ENCODE measurements at regions not wholly inside any gene's neighbourhood (a gene's known extent, or its start where the extent isn't known, plus 50 kb on each side); places are given as distances from the start of the nearest gene placed in this dataset.
"Not testable (repeated sequence)": the region's sequence is repeated elsewhere in the genome, so short reads cannot be mapped to it uniquely, and the experiment has no call there.

DNA sequence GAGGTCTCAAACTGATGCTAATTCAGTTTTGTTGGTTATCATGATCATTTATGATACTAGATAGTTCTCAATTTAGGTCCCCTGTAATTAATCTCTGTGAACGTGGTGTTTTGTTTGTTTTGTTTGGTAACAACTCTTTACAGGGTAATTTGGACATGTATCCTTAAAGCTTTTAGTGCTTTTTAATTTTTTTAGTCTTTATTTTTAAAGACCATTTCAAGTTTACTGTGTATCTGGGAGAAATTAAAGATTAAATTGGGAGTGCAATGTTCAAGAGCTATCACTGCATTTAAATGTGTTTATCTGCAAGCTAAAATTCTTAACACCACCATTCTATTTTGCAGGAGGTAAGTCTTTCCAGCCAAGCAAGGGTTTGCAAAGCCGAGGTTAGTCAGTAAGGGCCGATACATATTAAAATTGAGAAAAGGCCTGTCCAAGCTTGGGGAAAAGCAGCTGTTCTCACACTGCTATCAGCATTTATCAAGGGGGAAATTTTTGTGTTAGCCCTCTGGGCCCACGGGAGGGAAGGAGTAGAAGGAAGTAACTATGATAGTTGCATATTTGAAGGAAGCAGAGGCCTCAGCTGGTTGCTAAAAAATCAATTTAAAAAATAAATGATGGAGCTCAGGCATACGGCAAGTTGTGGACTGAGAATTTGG is 59.3 kb upstream of the ZNF217 start:
- no peak for DNase-seq (ENCODE audit: low read depth)

GRCh38 chr20:53652090-53652858 is 58.6 kb upstream of the ZNF217 start:
- DNase-seq (ENCODE audit: low read depth): peak; percentile 48

DNA sequence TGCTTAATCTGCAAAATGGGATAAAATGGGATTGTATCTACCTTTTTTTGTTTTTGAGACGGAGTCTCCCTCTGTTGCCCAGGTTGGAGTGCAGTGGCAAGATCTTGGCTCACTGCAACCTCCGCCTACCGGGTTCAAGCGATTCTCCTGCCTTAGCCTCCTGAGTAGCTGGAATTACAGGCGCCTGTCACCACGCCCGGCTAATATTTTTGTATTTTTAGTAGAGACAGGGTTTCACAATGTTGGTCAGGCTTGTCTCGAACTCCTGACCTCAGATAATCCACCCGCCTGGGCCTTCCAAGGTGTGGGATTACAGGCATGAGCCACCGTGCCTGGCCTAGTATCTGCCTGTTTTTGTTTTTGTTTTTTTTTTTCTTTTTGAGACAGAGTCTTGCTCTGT is 55.9 kb upstream of the ZNF217 start:
- not testable (repeated sequence) for DNase-seq (ENCODE audit: low read depth)

- DNase-seq (ENCODE audit: low read depth): no peak
These were observed 53.7 kb upstream of the ZNF217 start for GRCh38 chr20:53647286-53647821.

DNA sequence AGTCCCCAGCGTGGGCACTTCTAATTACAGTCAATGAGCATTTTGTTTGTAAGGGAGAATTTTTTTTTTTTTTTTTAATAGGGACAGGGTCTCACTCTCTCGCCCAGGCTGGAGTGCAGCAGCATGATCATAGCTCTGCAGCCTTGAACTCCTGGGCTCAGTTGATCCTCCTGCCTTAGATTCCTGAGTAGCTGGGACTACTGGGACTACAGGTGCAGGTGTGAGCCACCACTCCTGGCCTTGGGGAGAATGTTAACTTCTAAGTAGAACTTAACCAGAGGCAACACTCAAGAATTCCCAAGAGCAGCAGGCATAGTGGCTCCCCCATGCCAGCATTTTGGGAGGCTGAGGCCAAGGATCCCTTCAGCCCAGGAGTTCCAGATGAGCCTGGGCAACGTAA is 52.9 kb upstream of the ZNF217 start:
- DNase-seq (ENCODE audit: low read depth): no peak

DNA sequence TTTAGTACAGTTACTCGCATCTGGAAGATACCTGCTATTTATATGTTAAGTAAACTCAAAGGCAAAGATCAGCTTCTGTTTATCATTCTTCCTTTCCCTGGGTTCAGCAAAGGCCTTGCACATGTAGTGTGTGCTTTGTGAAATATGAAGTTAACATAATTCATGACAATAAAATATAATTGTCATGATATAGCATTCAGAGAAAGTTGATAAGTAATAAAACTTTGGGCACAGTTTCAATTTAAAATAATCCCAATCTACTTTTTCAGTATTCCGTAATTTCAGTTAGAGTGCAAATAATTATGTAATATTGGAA is 51.9 kb upstream of the ZNF217 start:
- no peak for DNase-seq (ENCODE audit: low read depth)

DNA sequence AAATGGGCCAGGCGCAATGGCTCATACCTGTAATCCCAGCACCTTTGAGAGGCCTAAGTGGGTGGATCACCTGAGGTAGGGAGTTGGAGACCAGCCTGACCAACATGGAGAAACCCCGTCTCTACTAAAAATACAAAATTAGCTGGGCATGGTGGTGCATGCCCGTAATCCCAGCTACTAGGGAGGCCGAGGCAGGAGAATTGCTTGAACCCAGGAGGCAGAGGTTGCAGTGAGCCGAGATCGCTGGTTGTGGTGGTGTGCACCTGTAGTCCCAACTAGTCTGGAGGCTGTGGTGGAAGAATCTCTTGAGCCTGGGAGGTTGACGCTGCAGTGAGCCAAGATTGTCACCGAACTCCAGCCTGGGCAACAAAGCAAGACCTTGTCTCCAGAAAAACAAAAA is 50.5 kb upstream of the ZNF217 start:
- DNase-seq (ENCODE audit: low read depth): not testable (repeated sequence)

Measured in myocyte (in vitro differentiated cells).